Neural progenitor cell (in vitro differentiated cells): ENCODE measurements at regions not wholly inside any gene's neighbourhood (a gene's known extent, or its start where the extent isn't known, plus 50 kb on each side); places are given as distances from the start of the nearest gene placed in this dataset.

Source experiments
- EZH2 ChIP-seq: fragments of 200-600 bp; sonication (generic); IDR thresholded peaks from 2 replicates; pipeline ENCODE4 v1.6.1; 2017; ENCODE audit warnings: antibody characterized with exemption, mild to moderate bottlenecking, moderate library complexity
- EZH2phosphoT487 ChIP-seq: fragments of 200-600 bp; sonication (generic); IDR thresholded peaks from 2 replicates; pipeline ENCODE4 v1.6.1; 2017; ENCODE audit warnings: antibody characterized with exemption
- TF ChIP-seq, protein P1 (sequence below): fragments of 200-600 bp; sonication (generic); IDR thresholded peaks from 2 replicates; pipeline ENCODE4 v1.5.1; 2017; ENCODE audit warnings: antibody characterized with exemption, mild to moderate bottlenecking

GRCh38 chr3:84100861-84101260, 857.9 kb upstream of the CADM2 start:
- TF ChIP-seq, protein P1, sequence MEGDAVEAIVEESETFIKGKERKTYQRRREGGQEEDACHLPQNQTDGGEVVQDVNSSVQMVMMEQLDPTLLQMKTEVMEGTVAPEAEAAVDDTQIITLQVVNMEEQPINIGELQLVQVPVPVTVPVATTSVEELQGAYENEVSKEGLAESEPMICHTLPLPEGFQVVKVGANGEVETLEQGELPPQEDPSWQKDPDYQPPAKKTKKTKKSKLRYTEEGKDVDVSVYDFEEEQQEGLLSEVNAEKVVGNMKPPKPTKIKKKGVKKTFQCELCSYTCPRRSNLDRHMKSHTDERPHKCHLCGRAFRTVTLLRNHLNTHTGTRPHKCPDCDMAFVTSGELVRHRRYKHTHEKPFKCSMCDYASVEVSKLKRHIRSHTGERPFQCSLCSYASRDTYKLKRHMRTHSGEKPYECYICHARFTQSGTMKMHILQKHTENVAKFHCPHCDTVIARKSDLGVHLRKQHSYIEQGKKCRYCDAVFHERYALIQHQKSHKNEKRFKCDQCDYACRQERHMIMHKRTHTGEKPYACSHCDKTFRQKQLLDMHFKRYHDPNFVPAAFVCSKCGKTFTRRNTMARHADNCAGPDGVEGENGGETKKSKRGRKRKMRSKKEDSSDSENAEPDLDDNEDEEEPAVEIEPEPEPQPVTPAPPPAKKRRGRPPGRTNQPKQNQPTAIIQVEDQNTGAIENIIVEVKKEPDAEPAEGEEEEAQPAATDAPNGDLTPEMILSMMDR = no peak
- TF ChIP-seq EZH2 (no peak), EZH2phosphoT487 (no peak)
